ENCODE measurements at regions not wholly inside any gene's neighbourhood (a gene's known extent, or its start where the extent isn't known, plus 50 kb on each side); places are given as distances from the start of the nearest gene placed in this dataset.
"Not testable (repeated sequence)": the region's sequence is repeated elsewhere in the genome, so short reads cannot be mapped to it uniquely, and the experiment has no call there.

DNA sequence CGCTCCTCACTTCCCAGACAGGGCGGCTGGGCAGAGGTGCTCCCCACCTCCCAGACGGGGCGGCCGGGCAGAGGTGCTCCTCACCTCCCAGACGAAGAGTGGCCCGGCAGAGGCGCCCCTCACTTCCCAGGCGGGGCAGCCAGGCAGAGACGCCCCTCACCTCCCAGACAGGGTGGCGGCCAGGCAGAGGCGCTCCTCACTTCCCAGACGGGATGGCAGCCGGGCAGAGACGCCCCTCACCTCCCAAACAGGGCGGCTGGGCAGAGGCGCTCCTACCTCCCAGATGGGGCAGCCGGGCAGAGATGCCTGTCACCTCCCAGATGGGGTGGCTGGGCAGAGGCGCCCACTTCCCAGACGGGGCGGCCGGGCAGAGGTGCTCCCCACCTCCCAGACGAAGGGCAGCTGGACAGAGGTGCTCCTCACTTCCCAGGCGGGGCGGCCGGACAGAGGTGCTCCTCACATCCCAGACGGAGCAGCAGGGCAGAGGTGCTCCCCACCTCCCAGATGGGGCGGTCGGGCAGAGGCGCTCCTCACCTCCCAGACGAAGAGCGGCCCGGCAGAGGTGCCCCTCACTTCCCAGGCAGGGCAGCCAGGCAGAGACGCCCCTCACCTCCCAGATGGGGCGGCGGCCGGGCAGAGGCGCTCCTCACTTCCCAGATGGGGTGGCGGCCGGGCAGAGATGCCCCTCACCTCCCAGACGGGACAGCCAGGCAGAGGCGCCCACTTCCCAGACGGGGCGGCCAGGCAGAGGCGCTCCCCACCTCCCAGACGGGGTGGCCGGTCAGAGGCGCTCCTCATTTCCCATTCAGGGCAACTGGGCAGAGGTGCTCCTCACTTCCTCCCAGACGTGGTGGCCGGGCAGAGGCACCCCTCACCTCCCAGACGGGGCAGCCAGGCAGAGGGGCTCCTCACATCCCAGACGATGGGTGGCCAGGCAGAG is 176.9 kb downstream of the NUF2 start:
- TF ChIP-seq, protein P1, sequence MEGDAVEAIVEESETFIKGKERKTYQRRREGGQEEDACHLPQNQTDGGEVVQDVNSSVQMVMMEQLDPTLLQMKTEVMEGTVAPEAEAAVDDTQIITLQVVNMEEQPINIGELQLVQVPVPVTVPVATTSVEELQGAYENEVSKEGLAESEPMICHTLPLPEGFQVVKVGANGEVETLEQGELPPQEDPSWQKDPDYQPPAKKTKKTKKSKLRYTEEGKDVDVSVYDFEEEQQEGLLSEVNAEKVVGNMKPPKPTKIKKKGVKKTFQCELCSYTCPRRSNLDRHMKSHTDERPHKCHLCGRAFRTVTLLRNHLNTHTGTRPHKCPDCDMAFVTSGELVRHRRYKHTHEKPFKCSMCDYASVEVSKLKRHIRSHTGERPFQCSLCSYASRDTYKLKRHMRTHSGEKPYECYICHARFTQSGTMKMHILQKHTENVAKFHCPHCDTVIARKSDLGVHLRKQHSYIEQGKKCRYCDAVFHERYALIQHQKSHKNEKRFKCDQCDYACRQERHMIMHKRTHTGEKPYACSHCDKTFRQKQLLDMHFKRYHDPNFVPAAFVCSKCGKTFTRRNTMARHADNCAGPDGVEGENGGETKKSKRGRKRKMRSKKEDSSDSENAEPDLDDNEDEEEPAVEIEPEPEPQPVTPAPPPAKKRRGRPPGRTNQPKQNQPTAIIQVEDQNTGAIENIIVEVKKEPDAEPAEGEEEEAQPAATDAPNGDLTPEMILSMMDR (IDR thresholded peaks at IDR 0.05; ENCODE audit: low read depth, low read length) = not testable (repeated sequence)
- TF ChIP-seq EZH2phosphoT487 (IDR thresholded peaks at IDR 0.05; ENCODE audit: low read depth) = not testable (repeated sequence)
